ENCODE measurements at regions not wholly inside any gene's neighbourhood (a gene's known extent, or its start where the extent isn't known, plus 50 kb on each side); places are given as distances from the start of the nearest gene placed in this dataset.
A peak's percentile ranks its signal among the peaks of the same experiment; 100 is the strongest.

GRCh38 chr6:71454056-71454455, 165.4 kb downstream of the OGFRL1 start:
- ATAC-seq (no peak), DNase-seq (no peak)
- intact Hi-C loops (cut with DNase I): no loop called here
- H3K4me1 ChIP-seq: no peaks in the 10 kb centered on the region
- no peak overlapping the region for H3K27ac ChIP-seq
- no peaks in the 10 kb centered on the region for H3K9me3 ChIP-seq
- H3K36me3 ChIP-seq: no peaks in the 10 kb centered on the region
- H3K4me3 ChIP-seq: no peak overlapping the region
- TF ChIP-seq CTCF (IDR thresholded peaks at IDR 0.05): no peak
- no peaks in the 10 kb centered on the region for H3K27me3 ChIP-seq

GRCh38 chr6:71457929-71458328, 169.3 kb downstream of the OGFRL1 start:
- ATAC-seq (no peak), DNase-seq (peak in 1 of 4 donors; percentile 8)
- intact Hi-C loops (cut with DNase I): no loop called here
- H3K27ac ChIP-seq: peak overlapping the region in 1 of 2 donors; percentile 26
- no peaks in the 10 kb centered on the region for H3K9me3 ChIP-seq
- H3K4me3 ChIP-seq: no peak overlapping the region
- no peaks in the 10 kb centered on the region for H3K27me3 ChIP-seq
- no peaks in the 10 kb centered on the region for H3K4me1 ChIP-seq
- TF ChIP-seq CTCF (IDR thresholded peaks at IDR 0.05): no peak
- H3K36me3 ChIP-seq: no peaks in the 10 kb centered on the region

- TF ChIP-seq CTCF (IDR thresholded peaks at IDR 0.05): no peak
- H3K4me1 ChIP-seq: no peaks in the 10 kb centered on the region
- ATAC-seq: peak; percentile 88
- H3K9me3 ChIP-seq: no peaks in the 10 kb centered on the region
- no peak for DNase-seq
- intact Hi-C loops (cut with DNase I): no loop called here
- H3K36me3 ChIP-seq: no peaks in the 10 kb centered on the region
- no peak overlapping the region for H3K4me3 ChIP-seq
- H3K27me3 ChIP-seq: no peaks in the 10 kb centered on the region
- H3K27ac ChIP-seq: no peak overlapping the region
Observed at GRCh38 chr6:71459162-71459561, 170.6 kb downstream of the OGFRL1 start.

- no peaks in the 10 kb centered on the region for H3K36me3 ChIP-seq
- no peak overlapping the region for H3K4me3 ChIP-seq
- no peak for ATAC-seq
- no peak overlapping the region for H3K27ac ChIP-seq
- DNase-seq: no peak
- H3K27me3 ChIP-seq: no peaks in the 10 kb centered on the region
- intact Hi-C loops (cut with DNase I): no loop called here
- H3K4me1 ChIP-seq: no peaks in the 10 kb centered on the region
- peaks cover 0 to 10% of the 10 kb centered on the region in 2 donors for H3K9me3 ChIP-seq
- no peak for TF ChIP-seq CTCF (IDR thresholded peaks at IDR 0.05)
Observed at GRCh38 chr6:71460933-71461332, 172.3 kb downstream of the OGFRL1 start.

- Histone ChIP-seq H3K4me1 (no peaks in the 10 kb centered on the region), H3K27ac (no peak overlapping the region), H3K27me3 (no peaks in the 10 kb centered on the region), H3K36me3 (no peaks in the 10 kb centered on the region), H3K4me3 (no peak overlapping the region), H3K9me3 (peaks cover 0 to 12% of the 10 kb centered on the region in 2 donors)
- intact Hi-C loops (cut with DNase I): no loop called here
- no peak for TF ChIP-seq CTCF (IDR thresholded peaks at IDR 0.05)
- DNase-seq (no peak), ATAC-seq (peak; percentile 51)
Observed at GRCh38 chr6:71463061-71463460, 174.4 kb downstream of the OGFRL1 start.

Measured in left lung (tissue), 4 donors.